HG03060 (cell line): ENCODE measurements at regions not wholly inside any gene's neighbourhood (a gene's known extent, or its start where the extent isn't known, plus 50 kb on each side); places are given as distances from the start of the nearest gene placed in this dataset.

ENCODE experiments used
- ATAC-seq: cut with Tn5 transposase; IDR thresholded peaks from one replicate; pipeline ENCODE4 v1.9.1; 2021; ENCODE audit warnings: low read depth, moderate number of reproducible peaks; ENCODE audit not compliant: unreplicated experiment

DNA sequence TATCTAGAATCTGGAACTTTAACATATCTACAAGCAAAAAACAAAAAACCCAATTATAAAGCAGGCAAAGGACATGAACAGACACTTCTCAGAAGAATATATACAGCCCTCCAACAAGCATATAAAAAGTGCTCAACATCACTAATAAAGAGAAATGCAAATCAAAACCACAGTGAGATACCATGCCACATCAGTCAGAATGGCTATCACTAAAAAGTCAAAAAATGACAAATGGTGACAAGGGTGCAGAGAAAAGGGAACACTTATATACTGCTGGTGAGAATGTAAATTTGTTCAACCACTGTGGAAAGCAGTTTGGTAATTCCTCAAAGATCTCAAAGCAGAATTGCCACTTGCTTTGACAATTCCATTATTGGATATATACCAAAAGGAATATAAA lies 215.0 kb upstream of the EYS start:
- no peak for ATAC-seq

DNA sequence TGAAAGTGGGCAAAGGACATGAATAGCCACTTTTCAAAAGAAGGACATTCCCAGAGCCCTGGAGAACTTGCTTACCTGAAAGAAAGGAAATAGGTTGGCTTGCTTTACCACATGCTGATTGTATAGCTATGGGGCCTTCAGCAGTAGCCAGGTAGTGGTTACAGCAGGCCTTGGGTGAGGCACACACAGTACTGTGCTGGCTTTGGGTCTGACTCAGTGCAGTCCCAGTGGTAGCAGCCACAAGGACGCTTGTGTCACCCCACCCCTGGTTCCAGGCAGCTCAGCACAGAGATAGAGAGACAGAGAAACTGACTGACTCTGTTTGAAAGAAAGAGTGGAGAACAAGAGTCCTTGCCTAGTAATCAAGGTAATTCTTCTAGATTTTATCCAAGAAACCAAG lies 201.0 kb upstream of the EYS start:
- ATAC-seq, result no peak

DNA sequence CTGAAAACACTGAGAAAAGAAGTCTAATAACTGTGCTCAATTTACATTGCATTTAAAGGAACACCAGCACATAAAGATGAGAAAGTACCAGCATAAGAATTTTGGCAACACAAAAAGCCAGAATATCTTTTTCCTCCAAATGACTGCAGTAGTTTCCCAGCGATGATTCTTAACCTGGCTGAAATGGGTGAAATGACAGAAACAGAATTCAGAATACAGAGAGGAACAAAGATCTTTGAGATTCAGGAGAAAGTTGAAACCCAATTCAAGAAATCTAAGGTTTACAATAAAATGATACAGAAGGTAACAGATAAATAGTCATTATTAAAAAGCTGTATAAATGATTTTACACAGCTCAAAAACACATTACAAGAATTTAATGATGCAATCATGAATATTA lies 197.0 kb upstream of the EYS start:
- no peak for ATAC-seq

DNA sequence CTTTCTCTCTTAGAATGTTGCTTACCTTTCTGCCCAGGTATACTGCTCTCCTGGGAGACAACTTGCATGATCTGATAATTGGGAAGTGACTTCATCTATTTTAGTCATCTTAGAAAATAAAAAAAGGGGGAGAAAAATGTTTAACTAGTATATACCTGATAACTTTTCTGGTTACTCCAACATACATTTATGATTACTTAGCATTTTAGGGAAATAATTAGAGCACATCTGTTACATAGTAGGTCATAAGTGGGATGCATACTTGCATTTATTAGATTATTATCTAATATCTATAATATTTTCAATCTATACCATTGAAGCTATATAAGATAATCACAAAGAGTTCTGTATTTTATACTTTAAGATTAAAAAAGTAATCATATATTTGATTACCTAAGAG lies 193.9 kb upstream of the EYS start:
- no peak for ATAC-seq

DNA sequence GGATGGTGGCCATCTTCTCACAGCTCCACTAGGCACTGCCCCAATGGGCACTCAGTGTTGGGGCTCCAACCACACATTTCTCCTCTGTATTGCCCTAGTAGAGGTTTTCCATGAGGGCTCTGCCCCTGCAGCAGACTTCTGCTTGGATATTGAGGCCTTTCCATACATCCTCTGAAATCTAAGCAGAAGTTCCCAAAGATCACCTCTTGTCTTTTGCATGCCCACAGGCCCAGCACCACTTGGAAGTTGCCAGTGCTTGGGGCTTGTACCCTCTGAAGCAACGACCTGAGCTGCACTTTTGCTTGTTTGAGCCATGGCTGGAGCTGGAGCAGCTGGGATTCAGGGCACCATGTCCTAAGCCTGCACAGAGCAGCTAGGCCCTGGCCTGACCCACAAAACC lies 189.1 kb upstream of the EYS start:
- ATAC-seq, result no peak

DNA sequence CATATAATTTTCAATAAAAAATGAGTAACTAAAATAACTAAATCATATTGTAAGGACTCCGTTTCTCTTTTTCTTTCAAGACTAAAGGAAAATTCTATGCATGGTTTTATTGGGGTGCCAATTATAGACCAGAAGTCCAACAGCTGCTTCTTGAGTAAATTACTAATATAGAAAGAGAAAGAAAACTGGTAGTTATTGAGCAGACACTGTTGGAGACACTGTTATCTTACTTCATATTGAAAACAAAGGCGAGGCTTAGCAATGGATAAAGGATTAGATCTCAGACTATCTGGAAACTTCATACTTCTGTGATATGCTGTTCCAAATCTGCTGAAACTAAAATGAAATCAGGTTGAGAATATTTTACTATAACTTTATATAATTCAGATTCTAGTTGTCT lies 169.6 kb upstream of the EYS start:
- no peak for ATAC-seq

DNA sequence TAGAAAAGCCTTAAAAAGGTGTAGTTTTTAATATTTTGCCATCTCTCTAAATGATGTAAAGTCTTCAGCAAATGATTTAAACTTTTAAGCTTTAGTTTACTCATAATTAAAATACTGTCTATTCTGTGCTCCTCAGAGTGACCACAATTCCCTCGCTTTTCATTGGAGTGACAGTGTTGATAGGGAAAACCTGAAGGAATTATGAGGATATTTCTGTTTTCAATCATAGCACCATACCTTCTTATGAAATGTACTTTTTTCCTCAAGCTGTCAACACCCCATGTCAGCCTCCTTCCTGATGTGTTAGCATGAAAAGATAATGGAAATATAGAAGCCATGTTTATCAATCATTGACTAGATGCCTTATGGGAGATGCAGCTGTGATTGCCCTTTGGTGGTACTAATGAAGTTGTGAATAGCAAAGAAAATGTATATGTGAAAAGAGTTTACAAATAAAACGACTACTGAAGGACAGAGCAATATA lies 145.4 kb upstream of the EYS start:
- no peak for ATAC-seq

DNA sequence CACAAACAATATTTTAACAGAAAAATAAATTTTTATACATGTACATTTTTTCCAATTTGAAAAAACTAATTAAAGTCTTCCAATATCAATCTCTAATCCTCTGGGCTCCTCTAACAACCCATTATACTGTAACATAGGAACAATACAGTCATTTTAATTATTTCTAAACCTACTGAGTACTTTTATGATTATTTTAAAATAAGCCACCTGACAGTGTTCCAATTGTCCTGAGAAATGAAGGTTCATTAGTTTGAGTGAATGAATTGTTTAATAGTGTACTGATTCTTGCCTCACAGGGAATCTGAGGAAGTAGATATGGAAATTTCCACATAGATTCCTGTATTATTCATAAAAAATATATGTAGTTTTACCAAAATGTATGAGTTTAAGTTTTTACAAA lies 123.1 kb upstream of the EYS start:
- no peak for ATAC-seq

DNA sequence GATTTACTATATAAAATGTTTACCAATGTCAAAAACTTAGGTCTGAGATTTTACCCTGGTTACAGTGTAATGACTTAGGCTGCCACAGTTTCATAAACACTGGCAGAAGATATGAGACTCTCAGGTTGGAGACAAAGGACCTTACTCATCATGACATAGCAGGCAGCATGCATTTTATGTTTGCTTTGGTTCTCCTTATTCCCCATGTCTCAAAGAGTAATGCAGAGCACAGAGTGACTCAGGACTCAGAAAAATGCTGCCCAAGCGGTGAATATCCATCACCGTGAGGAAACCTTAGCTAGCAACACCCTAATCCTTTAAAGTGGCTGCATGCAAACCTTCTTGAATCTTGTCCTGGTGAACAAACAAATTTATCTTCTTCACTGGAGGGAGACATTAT lies 112.1 kb upstream of the EYS start:
- ATAC-seq, result no peak

DNA sequence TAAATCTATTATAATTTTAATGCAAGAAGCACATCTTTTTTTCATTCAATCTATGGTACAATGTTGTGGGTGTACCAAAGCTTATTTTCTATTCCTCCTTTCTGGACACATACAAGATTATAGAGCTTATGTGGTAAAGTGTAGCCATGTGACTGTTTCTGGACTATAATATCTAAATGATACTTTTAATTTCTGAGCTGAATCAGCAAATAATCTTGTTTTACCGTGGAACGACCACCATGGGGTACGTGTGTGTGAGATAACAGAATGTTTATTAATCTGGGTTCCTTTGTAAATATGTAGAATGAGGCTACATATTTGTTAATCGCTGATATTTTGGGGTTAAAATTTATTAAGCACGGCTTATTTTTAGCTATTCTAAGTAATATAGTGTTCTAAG lies 111.5 kb upstream of the EYS start:
- ATAC-seq, result no peak

DNA sequence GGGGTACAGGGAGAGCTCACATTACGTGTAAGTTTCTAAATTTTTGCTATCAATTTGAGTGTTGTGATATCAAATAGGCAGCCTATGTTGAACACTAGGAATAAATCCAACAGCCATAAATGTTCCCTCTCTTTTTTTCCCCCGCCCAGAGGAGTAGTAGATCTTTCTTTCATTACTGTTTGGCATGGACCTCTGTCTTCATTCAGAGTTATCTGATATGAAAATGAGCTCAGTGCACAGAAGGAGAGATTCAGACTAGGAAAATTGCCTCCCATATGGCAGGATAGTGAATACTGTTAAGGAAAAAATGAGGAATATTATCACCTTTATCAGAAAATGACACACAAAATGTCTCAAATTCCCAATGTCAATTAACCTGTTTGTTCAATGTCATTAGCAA lies 110.0 kb upstream of the EYS start:
- ATAC-seq, result no peak

DNA sequence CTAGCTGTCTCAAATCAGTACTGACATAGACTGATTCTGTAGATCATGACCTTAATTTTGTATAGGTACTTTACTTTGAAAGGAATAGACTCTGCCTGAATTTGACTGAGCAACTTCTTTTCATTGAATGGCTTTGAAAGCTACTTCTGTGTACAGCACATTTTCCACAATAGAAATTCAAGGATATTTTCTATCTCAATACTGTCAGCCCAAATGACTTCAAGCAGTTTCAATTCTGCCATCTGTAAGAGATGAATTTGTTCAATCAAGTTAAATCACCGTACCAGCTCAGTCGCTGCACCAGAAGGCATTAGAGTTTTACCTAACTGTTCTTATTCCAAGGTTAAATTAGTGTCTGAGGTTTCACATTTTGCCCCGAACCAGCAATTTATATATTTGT lies 107.0 kb upstream of the EYS start:
- no peak for ATAC-seq

DNA sequence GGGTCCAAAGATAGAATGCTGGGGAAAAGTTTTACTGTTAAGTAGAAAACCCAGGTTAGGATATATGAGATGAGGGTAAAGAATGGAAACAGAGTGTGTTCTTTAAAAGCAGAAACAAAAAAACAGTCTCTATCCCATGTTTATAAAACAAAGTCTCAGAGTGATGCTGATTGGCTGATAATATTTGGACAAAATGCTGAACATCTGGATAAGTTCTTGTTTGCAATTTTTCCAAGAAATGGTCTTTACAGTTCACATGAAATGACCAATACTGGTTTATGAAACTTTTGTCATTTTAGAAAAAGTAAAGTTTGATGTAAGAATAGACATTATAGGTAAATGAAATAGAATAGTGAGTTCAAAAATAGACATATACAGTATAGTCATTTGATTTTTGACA lies 96.2 kb upstream of the EYS start:
- ATAC-seq, result no peak

DNA sequence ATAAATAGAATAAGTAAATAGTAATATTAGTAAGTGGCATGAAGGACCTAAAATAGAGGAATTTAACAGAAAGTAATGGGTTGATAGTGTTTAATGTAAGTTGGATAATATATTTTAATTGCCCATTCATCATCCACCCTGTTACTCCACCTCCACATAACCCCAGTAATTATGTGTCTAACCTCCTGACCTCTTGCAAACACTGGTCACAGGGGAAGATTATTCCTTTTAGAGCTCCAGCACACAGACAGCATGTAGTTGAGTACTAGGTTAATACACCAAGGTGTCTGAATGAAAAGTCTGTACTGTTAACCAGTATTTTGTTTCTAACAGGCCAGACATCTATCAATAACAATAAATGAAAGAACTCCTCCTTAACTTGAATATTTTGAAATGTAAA lies 92.4 kb upstream of the EYS start:
- ATAC-seq, result no peak

DNA sequence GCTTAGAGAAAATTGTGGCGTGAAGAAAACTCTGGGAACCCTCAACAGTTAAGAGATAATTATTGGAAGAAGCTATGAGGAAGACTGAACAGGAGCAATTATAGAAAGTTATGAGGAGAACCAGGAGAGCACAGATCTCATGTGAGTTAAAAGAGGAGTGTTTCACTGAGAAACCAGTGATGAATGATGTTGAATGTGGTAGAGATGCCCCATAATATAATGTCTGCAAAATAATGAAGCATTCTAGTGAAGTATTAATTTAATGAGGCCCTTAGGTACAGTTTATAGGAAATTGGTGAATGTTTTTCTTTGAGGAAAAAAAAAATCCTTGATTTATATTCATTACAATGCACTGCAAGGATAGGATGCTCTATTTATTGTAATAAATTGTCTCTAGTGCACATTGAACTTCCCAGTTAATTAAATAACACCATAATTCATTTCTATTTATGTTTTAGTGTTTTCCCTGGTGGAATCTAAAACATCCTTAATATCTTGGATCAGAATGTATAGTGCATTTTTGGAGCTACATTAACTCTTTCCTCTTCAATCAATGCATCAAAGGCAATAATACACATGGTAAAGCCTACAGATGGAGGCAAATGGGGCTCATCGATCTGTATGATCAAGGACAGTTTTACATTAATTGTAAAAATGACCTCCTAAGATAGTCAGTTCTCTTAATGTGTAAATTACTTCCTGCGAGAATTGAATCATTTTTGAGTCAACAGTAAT lies 91.4 kb upstream of the EYS start:
- ATAC-seq, result no peak

DNA sequence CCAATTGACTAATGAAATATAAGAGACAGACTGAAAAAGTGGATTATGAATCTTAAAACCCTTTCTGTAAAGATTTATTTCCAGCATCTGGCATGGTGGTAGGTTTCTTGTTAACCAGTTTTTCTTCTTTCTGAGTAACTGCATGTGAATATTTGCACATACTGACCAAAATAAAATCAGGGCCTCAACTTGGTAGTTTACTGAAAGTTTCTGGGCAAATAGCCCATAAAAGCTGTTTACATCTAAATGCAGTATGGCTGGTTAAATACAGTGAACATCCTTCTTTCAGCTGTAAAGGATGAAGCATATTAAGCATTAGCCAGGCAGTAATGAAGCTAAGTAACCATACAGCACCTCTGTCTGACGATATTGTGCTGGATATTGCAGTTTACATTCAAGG lies 83.6 kb upstream of the EYS start:
- ATAC-seq, result no peak

DNA sequence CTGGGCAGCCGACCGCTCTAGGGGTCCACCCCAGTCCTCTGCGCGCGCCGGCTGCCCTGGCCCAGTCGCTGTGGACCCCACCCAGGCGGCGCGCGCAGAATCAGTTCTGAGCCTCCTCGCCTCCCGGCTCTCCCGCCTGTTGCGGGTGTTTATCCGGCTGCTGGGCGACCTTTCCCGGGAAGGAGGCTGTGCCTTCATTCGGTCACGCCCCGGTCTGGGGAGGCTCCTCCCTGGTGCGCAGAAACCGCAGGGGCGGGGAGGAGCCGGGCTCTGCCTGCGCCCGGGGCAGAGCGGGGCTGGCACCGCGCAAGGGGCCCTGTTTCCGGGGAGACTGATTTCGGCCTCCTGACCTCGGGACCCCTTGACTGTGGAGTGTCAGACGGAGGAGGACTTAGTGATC lies 80.8 kb upstream of the EYS start:
- no peak for ATAC-seq

DNA sequence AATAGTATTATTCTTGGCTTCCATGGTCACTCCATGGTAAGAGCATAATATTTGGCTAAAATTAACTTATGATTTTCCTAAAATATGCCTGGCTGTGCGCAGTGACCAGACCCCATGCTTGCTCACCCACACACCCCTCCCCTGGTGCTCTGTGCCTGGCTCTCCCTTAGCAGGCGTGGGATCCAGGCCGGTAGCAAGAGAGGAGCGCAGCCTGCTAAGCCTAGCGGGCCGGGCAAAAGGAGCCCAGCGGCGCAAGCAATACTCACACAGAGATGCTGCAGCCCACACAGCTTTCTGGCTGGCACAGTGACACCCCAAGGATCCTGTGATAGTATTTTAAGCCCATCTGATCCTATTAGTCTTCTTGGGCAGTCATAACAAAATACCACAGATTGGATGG lies 79.8 kb upstream of the EYS start:
- no peak for ATAC-seq

DNA sequence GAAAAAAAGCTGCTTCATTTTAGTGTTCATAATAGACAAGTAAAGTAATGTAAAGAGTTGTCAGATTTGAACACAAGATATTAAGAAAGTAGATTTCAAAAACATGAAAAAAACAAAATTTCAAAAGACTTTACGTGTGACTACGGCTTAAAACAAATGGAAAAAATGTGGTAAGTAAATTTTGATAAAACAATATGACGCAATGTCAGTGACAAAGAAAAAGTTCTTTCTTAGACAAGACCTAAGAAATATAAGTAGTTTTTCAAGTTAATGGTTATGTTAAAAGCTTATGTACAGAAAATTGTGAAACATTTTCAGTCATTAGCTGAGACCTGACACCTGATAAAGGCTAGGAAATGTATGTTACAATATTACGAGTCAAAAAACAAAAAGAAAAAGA lies 73.7 kb upstream of the EYS start:
- ATAC-seq, result no peak

DNA sequence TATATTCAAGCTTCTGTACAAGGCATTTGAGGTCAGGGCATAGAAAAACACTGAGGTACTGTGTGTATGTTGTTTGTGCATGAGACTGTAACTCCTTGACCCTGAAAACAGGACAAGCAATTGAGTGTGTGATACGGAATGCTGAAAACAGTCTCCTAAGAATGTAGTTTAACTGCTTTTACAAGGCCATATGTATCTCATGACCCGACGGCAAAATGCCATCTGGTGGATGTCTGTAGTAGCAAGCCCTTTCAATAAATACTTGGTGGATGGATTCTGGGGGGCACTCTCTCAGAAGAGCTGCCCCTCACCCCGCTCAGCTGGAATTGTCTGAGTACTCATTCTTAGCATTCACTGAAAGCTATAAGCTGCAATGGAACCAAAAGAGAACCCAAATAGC lies 69.3 kb upstream of the EYS start:
- no peak for ATAC-seq

DNA sequence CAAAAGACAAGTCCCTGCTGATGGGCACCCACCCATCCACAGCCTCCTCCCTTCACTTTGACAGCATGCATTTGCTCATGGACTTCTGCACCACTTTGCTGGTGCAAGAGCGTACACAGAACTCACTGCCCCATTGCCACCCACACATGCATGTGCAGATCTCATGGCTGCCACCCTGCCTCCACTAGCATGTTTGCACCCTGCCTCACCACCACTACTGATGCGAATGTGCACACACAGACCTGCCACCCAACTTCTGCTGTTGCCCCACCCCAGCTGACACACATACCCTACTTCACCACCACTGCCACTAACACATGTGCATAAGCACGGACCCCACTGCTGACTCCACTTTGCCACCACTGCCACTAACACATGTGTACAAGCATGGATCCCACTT lies 64.9 kb upstream of the EYS start:
- no peak for ATAC-seq

DNA sequence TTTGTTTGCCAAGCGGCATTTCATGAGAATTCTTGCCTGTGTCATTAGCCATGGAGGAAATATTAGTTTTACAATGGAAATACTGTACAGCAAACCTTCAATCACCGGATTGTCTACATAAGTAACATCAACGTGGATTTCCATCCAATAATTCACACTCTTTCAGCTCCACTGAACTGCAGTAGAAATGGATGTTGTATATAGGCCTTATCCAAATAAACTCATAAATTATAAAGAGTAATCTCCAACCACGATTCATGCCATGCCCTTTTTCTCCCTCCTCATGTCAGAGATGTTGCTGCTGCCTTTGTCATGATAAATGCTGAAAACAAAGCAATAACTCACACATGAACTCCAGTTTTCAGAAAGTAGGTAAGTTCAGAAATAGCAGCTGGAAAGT lies 54.9 kb upstream of the EYS start:
- no peak for ATAC-seq

DNA sequence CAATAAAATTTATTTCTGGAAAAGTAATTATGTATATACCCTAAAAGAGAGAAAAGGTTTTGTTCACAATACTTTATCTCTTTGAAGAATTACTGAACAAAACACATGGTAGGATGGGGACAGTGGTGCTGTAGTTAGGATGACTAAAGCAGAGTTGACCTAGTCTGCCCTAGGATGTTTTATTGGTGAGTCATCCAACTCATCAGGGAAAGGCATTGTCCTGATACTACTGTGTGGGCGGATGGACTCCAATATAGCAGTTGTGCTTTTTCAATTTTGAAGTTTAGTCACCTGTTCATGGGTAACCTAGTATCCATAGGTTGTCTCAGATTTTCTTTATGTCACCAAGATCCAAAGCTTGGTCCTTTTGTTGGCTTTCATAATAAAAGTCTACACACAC lies 53.3 kb upstream of the EYS start:
- no peak for ATAC-seq
